B cell (primary cell): ENCODE measurements at regions not wholly inside any gene's neighbourhood (a gene's known extent, or its start where the extent isn't known, plus 50 kb on each side); places are given as distances from the start of the nearest gene placed in this dataset.

Source experiments
- ATAC-seq: fragments of 200-7000 bp; cut with Tn5 transposase; one replicate; pipeline ENCODE4 v1.10.0; 2021; ENCODE audit warnings: low read depth, mild to moderate bottlenecking, moderate number of reproducible peaks, moderate library complexity
- CTCF ChIA-PET: fragments of 350-600 bp; sonication (Branson Sonifier 250); formaldehyde crosslinking; loops from one replicate; lab custom pipeline; 2021; ENCODE audit warnings: antibody characterized with exemption, inconsistent platforms; lab: Charles Lee
- POLR2A ChIA-PET: fragments of 350-600 bp; sonication (Branson Sonifier 250); formaldehyde crosslinking; loops from one replicate; lab custom pipeline; 2021; ENCODE audit warnings: antibody characterized with exemption; lab: Charles Lee
- DNase-seq: peaks from one replicate; pipeline ENCODE4 v3.0.0; 2013
- H2AFZ ChIP-seq: 2 replicates; pipeline ENCODE4 v1.6.1; 2012; ENCODE audit warnings: mild to moderate bottlenecking, low read depth, low read length; ENCODE audit not compliant: insufficient read depth, poor library complexity, severe bottlenecking
- H3K27ac ChIP-seq, 2 donors: 1 replicate in 1 of 2; 2 replicates in 1 of 2; pipeline ENCODE4 v1.5.1; 2012 to 2013; ENCODE audit warnings: low read length in 2 of 2, mild to moderate bottlenecking in 2 of 2, moderate library complexity in 1 of 2
- H3K27me3 ChIP-seq, 4 experiments: fragments of 200-600 bp in 1 of 4; sonication (generic) in 1 of 4; replicated peaks in 1 of 4; 1 replicate in 2 of 4; 2 replicates in 2 of 4; pipeline versions ENCODE4 v1.6.1 to v1.7.0; 2013 to 2016; ENCODE audit warnings: low read length in 3 of 4, mild to moderate bottlenecking in 2 of 4, mixed read lengths in 1 of 4, moderate library complexity in 1 of 4; ENCODE audit not compliant: insufficient read depth in 4 of 4, control insufficient read depth in 3 of 4; ENCODE audit errors: control extremely low read depth in 1 of 4
- H3K36me3 ChIP-seq, 2 experiments: replicated peaks in 1 of 2; 1 replicate in 1 of 2; 2 replicates in 1 of 2; pipeline versions ENCODE4 v1.6.1 to v1.7.1; 2013; ENCODE audit warnings: low read length in 1 of 2; ENCODE audit not compliant: insufficient read depth in 2 of 2, control insufficient read depth in 1 of 2; ENCODE audit errors: control extremely low read depth in 1 of 2, extremely low read depth in 1 of 2
- H3K4me1 ChIP-seq, 2 donors: fragments of 200-600 bp in 1 of 2; sonication (generic) in 1 of 2; 1 replicate in 1 of 2; 2 replicates in 1 of 2; pipeline versions ENCODE4 v1.5.1 to v1.6.1; 2013 to 2017; ENCODE audit warnings: low read length in 2 of 2; ENCODE audit not compliant: control insufficient read depth in 2 of 2, insufficient read depth in 2 of 2
- H3K4me2 ChIP-seq: replicated peaks from 2 replicates; pipeline ENCODE3; 2012; ENCODE audit warnings: mild to moderate bottlenecking, low read depth, low read length; ENCODE audit not compliant: poor library complexity, severe bottlenecking
- H3K4me3 ChIP-seq, 5 experiments: fragments of 200-600 bp in 1 of 5; sonication (generic) in 1 of 5; 1 replicate in 3 of 5; 2 replicates in 2 of 5; pipeline versions ENCODE4 v1.5.1 to v1.7.0; 2011 to 2016; ENCODE audit warnings: low read length in 4 of 5, mild to moderate bottlenecking in 4 of 5, low read depth in 2 of 5, control low read depth in 1 of 5, moderate library complexity in 1 of 5; ENCODE audit not compliant: insufficient read depth in 1 of 5; ENCODE audit errors: control extremely low read depth in 1 of 5, extremely low read depth in 1 of 5
- H3K79me2 ChIP-seq: fragments of 200-600 bp; sonication (generic); one replicate; pipeline ENCODE4 v1.6.0; 2016; ENCODE audit warnings: low read length; ENCODE audit not compliant: control insufficient read depth, insufficient read depth
- H3K9ac ChIP-seq: fragments of 200-600 bp; sonication (generic); 2 replicates; pipeline ENCODE4 v1.6.1; 2017; ENCODE audit warnings: mild to moderate bottlenecking, low read length, moderate library complexity
- H3K9me3 ChIP-seq, 3 donors: one replicate each; pipeline versions ENCODE4 v1.6.1 to v1.7.1; 2013; ENCODE audit warnings: low read length in 2 of 3; ENCODE audit not compliant: control insufficient read depth in 2 of 3, insufficient read depth in 1 of 3; ENCODE audit errors: control extremely low read depth in 1 of 3
- H4K20me1 ChIP-seq: 2 replicates; pipeline ENCODE4 v1.6.0; 2012; ENCODE audit warnings: mild to moderate bottlenecking, low read length; ENCODE audit not compliant: insufficient read depth, control insufficient read depth, poor library complexity, severe bottlenecking
- H3K27ac Mint-ChIP-seq: one replicate; pipeline ENCODE4 v1.8.0; 2021; ENCODE audit warnings: mixed read lengths
- H3K27me3 Mint-ChIP-seq: one replicate; pipeline ENCODE4 v1.8.0; 2021; ENCODE audit warnings: mixed read lengths
- H3K4me1 Mint-ChIP-seq: one replicate; pipeline ENCODE4 v1.8.0; 2021; ENCODE audit warnings: mixed read lengths
- H3K4me3 Mint-ChIP-seq: one replicate; pipeline ENCODE4 v1.8.0; 2021; ENCODE audit warnings: mixed read lengths
- H3K9me3 Mint-ChIP-seq: one replicate; pipeline ENCODE4 v1.8.0; 2022; ENCODE audit warnings: mixed read lengths; ENCODE audit not compliant: insufficient read depth
- EZH2 ChIP-seq: IDR thresholded peaks from 2 replicates; pipeline ENCODE4 v1.6.1; 2012; ENCODE audit warnings: borderline replicate concordance, low read depth, mild to moderate bottlenecking, moderate library complexity, low read length; ENCODE audit not compliant: insufficient read depth, poor library complexity, severe bottlenecking
- WGBS: methylation state at CpG from one replicate; pipeline ENCODE4 v1.1.5; 2013; ENCODE audit warnings: missing lambda C conversion rate; ENCODE audit not compliant: insufficient coverage; 5-methylcytosine and 5-hydroxymethylcytosine counted together
- intact Hi-C: fragments of 100-400 bp; cut with micrococcal nuclease; formaldehyde crosslinking; loops from one replicate; pipeline ENCODE4 v1.10.0; 2022
- TF ChIP-seq, protein P1 (sequence below): fragments of 200-600 bp; IDR thresholded peaks from one replicate; pipeline ENCODE4 v1.8.0; 2022; ENCODE audit warnings: antibody characterized with exemption, mild to moderate bottlenecking

DNA sequence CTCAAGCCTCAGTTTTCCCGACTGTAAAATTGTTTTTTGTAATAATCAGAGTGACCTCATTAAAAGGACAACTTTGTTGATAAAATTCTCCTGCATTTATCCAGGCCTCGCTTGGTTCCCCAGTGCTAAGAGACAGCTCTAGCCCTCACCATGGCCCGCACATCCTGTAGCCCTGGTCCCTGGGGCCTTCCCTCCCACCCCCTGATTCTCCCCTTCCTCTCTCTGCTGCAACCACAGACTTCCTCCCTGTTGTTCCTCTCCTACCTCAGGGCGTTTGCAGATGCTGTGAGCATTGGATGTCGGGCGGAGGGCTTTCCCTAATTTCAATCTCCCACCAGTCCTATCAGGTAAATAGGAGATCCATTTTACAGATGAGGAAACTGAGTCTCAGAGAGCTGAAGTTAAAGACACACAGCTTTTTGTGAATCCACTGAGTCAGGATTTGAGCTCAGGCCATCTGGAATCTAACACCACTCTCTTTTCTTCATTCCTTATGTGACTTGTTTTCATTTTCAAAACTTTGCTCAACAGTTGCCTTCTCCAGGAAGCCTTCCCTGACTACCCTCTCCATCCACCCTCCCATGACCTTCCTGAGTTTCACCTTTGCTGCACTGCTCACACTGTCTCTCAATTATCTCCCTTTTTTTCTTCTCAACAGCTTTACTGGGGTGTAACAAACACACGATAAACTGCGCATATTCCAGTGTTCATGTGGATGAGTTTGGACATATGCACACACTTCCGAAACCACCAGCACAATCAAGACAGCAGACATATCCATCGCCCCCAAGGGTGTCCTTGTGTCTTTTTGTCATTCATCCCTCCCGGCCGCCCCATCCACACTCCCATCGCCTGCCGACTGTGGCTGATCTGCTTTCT is 107.1 kb downstream of the CEBPB start:
- peaks cover 22% of the 10 kb centered on the region for H3K27me3 Mint-ChIP-seq
- TF ChIP-seq EZH2: no peak
- TF ChIP-seq, protein P1, sequence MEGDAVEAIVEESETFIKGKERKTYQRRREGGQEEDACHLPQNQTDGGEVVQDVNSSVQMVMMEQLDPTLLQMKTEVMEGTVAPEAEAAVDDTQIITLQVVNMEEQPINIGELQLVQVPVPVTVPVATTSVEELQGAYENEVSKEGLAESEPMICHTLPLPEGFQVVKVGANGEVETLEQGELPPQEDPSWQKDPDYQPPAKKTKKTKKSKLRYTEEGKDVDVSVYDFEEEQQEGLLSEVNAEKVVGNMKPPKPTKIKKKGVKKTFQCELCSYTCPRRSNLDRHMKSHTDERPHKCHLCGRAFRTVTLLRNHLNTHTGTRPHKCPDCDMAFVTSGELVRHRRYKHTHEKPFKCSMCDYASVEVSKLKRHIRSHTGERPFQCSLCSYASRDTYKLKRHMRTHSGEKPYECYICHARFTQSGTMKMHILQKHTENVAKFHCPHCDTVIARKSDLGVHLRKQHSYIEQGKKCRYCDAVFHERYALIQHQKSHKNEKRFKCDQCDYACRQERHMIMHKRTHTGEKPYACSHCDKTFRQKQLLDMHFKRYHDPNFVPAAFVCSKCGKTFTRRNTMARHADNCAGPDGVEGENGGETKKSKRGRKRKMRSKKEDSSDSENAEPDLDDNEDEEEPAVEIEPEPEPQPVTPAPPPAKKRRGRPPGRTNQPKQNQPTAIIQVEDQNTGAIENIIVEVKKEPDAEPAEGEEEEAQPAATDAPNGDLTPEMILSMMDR: no peak
- CTCF ChIA-PET: no interaction called here

More for the DNA sequence above, 107.1 kb downstream of the CEBPB start:
- no peak overlapping the region for H3K27ac ChIP-seq
- H3K4me2 ChIP-seq: peak overlapping the region; percentile 4
- no peaks in the 10 kb centered on the region for H3K79me2 ChIP-seq
- H3K36me3 ChIP-seq: no peaks in the 10 kb centered on the region
- H3K4me1 ChIP-seq: peaks cover 6 to 8% of the 10 kb centered on the region in 2 donors
- Mint-ChIP-seq H3K4me3 (no peak overlapping the region), H3K9me3 (no peaks in the 10 kb centered on the region), H3K27ac (no peak overlapping the region), H3K4me1 (peaks cover 17% of the 10 kb centered on the region)
- DNase-seq: no peak
- ATAC-seq: no peak
- WGBS: 78% methylated on average over 5 of the region's 14 CpGs
- H3K9ac ChIP-seq: no peak overlapping the region
- no peak overlapping the region for H3K4me3 ChIP-seq
- H3K27me3 ChIP-seq: peaks cover 0 to 7% (median 3%) of the 10 kb centered on the region in 4 experiments
- intact Hi-C loops: no loop called here
- H3K9me3 ChIP-seq: no peaks in the 10 kb centered on the region
- no peaks in the 10 kb centered on the region for H4K20me1 ChIP-seq
- H2AFZ ChIP-seq: no peak overlapping the region
- POLR2A ChIA-PET: no interaction called here
